Islet precursor cell (in vitro differentiated cells): ENCODE measurements at regions not wholly inside any gene's neighbourhood (a gene's known extent, or its start where the extent isn't known, plus 50 kb on each side); places are given as distances from the start of the nearest gene placed in this dataset.
A peak's percentile ranks its signal among the peaks of the same experiment; 100 is the strongest.
"Not testable (repeated sequence)": the region's sequence is repeated elsewhere in the genome, so short reads cannot be mapped to it uniquely, and the experiment has no call there.

Source experiments
- DNase-seq: peaks from one replicate; pipeline ENCODE4 v3.0.0-alpha.2; 2018

GRCh38 chr2:40043641-40044040 lies 264.6 kb upstream of the THUMPD2 start:
- peak; percentile 75 for DNase-seq

GRCh38 chr2:40043191-40043590 lies 264.1 kb upstream of the THUMPD2 start:
- DNase-seq: no peak

GRCh38 chr2:40041422-40042382 lies 262.6 kb upstream of the THUMPD2 start:
- no peak for DNase-seq

GRCh38 chr2:40039549-40039948 lies 260.5 kb upstream of the THUMPD2 start:
- DNase-seq: no peak

- DNase-seq: no peak
Measured at GRCh38 chr2:40038646-40039045, 259.6 kb upstream of the THUMPD2 start.

- DNase-seq: no peak
Measured at GRCh38 chr2:40037303-40037702, 258.2 kb upstream of the THUMPD2 start.

- no peak for DNase-seq
Measured at GRCh38 chr2:40036241-40036640, 257.2 kb upstream of the THUMPD2 start.

- no peak for DNase-seq
Measured at GRCh38 chr2:40034801-40035200, 255.7 kb upstream of the THUMPD2 start.

GRCh38 chr2:40034198-40034597 lies 255.1 kb upstream of the THUMPD2 start:
- no peak for DNase-seq

- DNase-seq: no peak
Measured at GRCh38 chr2:40033781-40034180, 254.7 kb upstream of the THUMPD2 start.

GRCh38 chr2:40032650-40033319 lies 253.7 kb upstream of the THUMPD2 start:
- DNase-seq: no peak

- no peak for DNase-seq
Measured at GRCh38 chr2:40030456-40030975, 251.5 kb upstream of the THUMPD2 start.

GRCh38 chr2:40028792-40029488 lies 249.9 kb upstream of the THUMPD2 start:
- no peak for DNase-seq

GRCh38 chr2:40027968-40028367 lies 248.9 kb upstream of the THUMPD2 start:
- no peak for DNase-seq

GRCh38 chr2:40025276-40025675 lies 246.2 kb upstream of the THUMPD2 start:
- not testable (repeated sequence) for DNase-seq

- no peak for DNase-seq
Measured at GRCh38 chr2:40020997-40021396, 241.9 kb upstream of the THUMPD2 start.

GRCh38 chr2:40016151-40016885 lies 237.3 kb upstream of the THUMPD2 start:
- DNase-seq: no peak

- not testable (repeated sequence) for DNase-seq
Measured at GRCh38 chr2:40013962-40014361, 234.9 kb upstream of the THUMPD2 start.

GRCh38 chr2:40004336-40004735 lies 225.3 kb upstream of the THUMPD2 start:
- DNase-seq: no peak

GRCh38 chr2:40002339-40002738 lies 223.3 kb upstream of the THUMPD2 start:
- no peak for DNase-seq

- no peak for DNase-seq
Measured at GRCh38 chr2:39999864-40000263, 220.8 kb upstream of the THUMPD2 start.

GRCh38 chr2:39998617-39999016 lies 219.6 kb upstream of the THUMPD2 start:
- DNase-seq: no peak
